ENCODE measurements at regions not wholly inside any gene's neighbourhood (a gene's known extent, or its start where the extent isn't known, plus 50 kb on each side); places are given as distances from the start of the nearest gene placed in this dataset.

DNA sequence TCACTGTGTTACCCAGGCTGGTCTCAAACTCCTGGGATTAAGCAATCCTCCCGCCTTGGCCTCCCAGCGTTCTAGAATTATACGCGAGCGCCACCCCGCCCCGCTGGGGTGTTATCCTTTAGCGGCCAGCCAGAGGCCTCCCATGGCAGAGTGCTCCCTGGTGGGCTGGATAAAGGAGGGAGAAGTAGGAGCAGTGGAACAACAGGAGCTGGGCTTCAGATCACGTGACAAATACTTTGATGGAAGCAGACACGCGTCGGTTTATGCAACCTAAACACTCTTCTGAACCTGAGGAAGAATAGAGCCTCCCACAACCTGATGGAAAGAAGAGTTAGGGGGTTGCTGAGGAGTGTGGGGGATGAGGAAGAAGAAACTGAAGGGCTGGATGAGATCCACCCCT lies 2114.0 kb downstream of the TP53TG3F start:
- TF ChIP-seq CTCF (IDR thresholded peaks at IDR 0.05 in 2 of 3, conservative IDR thresholded peaks at IDR 0.05 in 1 of 3; ENCODE audit: borderline replicate concordance in 1 of 3, insufficient read depth in 1 of 3, low read depth in 2 of 3, low read length in 2 of 3) (no peak), TCF7L2 (IDR thresholded peaks at IDR 0.05; ENCODE audit: borderline replicate concordance, extremely low read depth, insufficient read depth, insufficient read length) (no peak)

Measured in HCT116 (cell line).